MCF 10A (cell line): ENCODE measurements at regions not wholly inside any gene's neighbourhood (a gene's known extent, or its start where the extent isn't known, plus 50 kb on each side); places are given as distances from the start of the nearest gene placed in this dataset.
"Not testable (repeated sequence)": the region's sequence is repeated elsewhere in the genome, so short reads cannot be mapped to it uniquely, and the experiment has no call there.

Experiments used
- BruUV-seq: library from RNA; stranded (reverse); fragments of 400-500 nt; replicated peaks from 2 replicates; lab custom pipeline; 2021; lab: Mats Ljungman, UMichigan
- CTCF ChIA-PET: fragments of 300-600 bp; sonication (Branson Sonifier 250); formaldehyde crosslinking; extraction: SDS; loops from one replicate; lab custom pipeline; 2021; ENCODE audit warnings: antibody characterized with exemption, inconsistent platforms; lab: Yijun Ruan, JAX
- POLR2A ChIA-PET: fragments of 300-600, 350-650 bp; sonication (Branson Sonifier 250); formaldehyde crosslinking; extraction: SDS; loops from one replicate; lab custom pipeline; 2020; ENCODE audit warnings: antibody characterized with exemption, inconsistent platforms; lab: Yijun Ruan, JAX
- DNase-seq: peaks from one replicate; pipeline ENCODE4 v3.0.0-alpha.2; 2018; ENCODE audit not compliant: unreplicated experiment
- H3K27ac Mint-ChIP-seq: one replicate; pipeline ENCODE4 v1.8.0; 2022; ENCODE audit warnings: mild to moderate bottlenecking, low read depth, mixed read lengths; ENCODE audit not compliant: unreplicated experiment
- H3K27me3 Mint-ChIP-seq: one replicate; pipeline ENCODE4 v1.8.0; 2022; ENCODE audit warnings: mixed read lengths; ENCODE audit not compliant: insufficient read depth, unreplicated experiment
- H3K36me3 Mint-ChIP-seq: one replicate; pipeline ENCODE4 v1.8.0; 2022; ENCODE audit warnings: mild to moderate bottlenecking, moderate library complexity, mixed read lengths; ENCODE audit not compliant: insufficient read depth, unreplicated experiment
- H3K4me1 Mint-ChIP-seq: one replicate; pipeline ENCODE4 v1.8.0; 2022; ENCODE audit warnings: mixed read lengths; ENCODE audit not compliant: insufficient read depth, unreplicated experiment
- H3K4me3 Mint-ChIP-seq: one replicate; pipeline ENCODE4 v1.8.0; 2022; ENCODE audit warnings: mild to moderate bottlenecking, moderate library complexity, mixed read lengths; ENCODE audit not compliant: unreplicated experiment
- H3K9me3 Mint-ChIP-seq: one replicate; pipeline ENCODE4 v1.8.0; 2022; ENCODE audit warnings: mixed read lengths; ENCODE audit not compliant: unreplicated experiment
- intact Hi-C: fragments of 100-400 bp; cut with micrococcal nuclease; formaldehyde crosslinking; loops from 2 replicates; pipeline ENCODE4 v1.14.1; 2022

- intact Hi-C loops, H3K4me1 Mint-ChIP-seq, CTCF ChIA-PET: not testable (repeated sequence)
These were observed 912.4 kb downstream of the NAP1L3 start for GRCh38 chrX:92760963-92761362.

More at GRCh38 chrX:92760963-92761362, 912.4 kb downstream of the NAP1L3 start:
- POLR2A ChIA-PET, H3K27ac Mint-ChIP-seq, DNase-seq, H3K4me3 Mint-ChIP-seq, H3K36me3 Mint-ChIP-seq, BruUV-seq, H3K27me3 Mint-ChIP-seq, H3K9me3 Mint-ChIP-seq: not testable (repeated sequence)
